ENCODE measurements at regions not wholly inside any gene's neighbourhood (a gene's known extent, or its start where the extent isn't known, plus 50 kb on each side); places are given as distances from the start of the nearest gene placed in this dataset.

GRCh38 chr1:110816945-110817344, 56.0 kb upstream of the CD53 start:
- Mint-ChIP-seq H3K4me3 (no peak overlapping the region), H3K4me1 (no peaks in the 10 kb centered on the region), H3K36me3 (no peaks in the 10 kb centered on the region), H3K9me3 (no peaks in the 10 kb centered on the region), H3K27me3 (ENCODE audit: low read depth in 2 of 2) (peaks cover 30 to 45% of the 10 kb centered on the region in 2 donors), H3K27ac (no peak overlapping the region)
- Histone ChIP-seq H3K4me3 (ENCODE audit: low read length) (no peak overlapping the region), H3K27ac (ENCODE audit: low read length) (no peak overlapping the region), H3K36me3 (ENCODE audit: control insufficient read depth, insufficient read depth, low read length) (no peaks in the 10 kb centered on the region), H3K27me3 (ENCODE audit: control insufficient read depth, insufficient read depth, low read length) (no peaks in the 10 kb centered on the region), H3K9me3 (ENCODE audit: control insufficient read depth, insufficient read depth, low read length) (no peaks in the 10 kb centered on the region), H3K4me1 (ENCODE audit: control insufficient read depth, insufficient read depth, low read length) (no peaks in the 10 kb centered on the region)
- no peak for DNase-seq
- intact Hi-C loops (cut with micrococcal nuclease): no loop called here
- TF ChIP-seq, protein P1, sequence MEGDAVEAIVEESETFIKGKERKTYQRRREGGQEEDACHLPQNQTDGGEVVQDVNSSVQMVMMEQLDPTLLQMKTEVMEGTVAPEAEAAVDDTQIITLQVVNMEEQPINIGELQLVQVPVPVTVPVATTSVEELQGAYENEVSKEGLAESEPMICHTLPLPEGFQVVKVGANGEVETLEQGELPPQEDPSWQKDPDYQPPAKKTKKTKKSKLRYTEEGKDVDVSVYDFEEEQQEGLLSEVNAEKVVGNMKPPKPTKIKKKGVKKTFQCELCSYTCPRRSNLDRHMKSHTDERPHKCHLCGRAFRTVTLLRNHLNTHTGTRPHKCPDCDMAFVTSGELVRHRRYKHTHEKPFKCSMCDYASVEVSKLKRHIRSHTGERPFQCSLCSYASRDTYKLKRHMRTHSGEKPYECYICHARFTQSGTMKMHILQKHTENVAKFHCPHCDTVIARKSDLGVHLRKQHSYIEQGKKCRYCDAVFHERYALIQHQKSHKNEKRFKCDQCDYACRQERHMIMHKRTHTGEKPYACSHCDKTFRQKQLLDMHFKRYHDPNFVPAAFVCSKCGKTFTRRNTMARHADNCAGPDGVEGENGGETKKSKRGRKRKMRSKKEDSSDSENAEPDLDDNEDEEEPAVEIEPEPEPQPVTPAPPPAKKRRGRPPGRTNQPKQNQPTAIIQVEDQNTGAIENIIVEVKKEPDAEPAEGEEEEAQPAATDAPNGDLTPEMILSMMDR (IDR thresholded peaks at IDR 0.05): no peak
- WGBS (ENCODE audit: insufficient coverage): 92% methylated on average over 3 of the region's 3 CpGs
- no peak for ATAC-seq

- H3K4me1 ChIP-seq (ENCODE audit: control insufficient read depth, insufficient read depth, low read length): no peaks in the 10 kb centered on the region
- Mint-ChIP-seq H3K36me3 (no peaks in the 10 kb centered on the region), H3K27ac (no peak overlapping the region), H3K4me3 (no peak overlapping the region), H3K9me3 (peaks cover 0 to 3% of the 10 kb centered on the region in 2 donors), H3K27me3 (ENCODE audit: low read depth in 2 of 2) (peaks cover 25 to 52% of the 10 kb centered on the region in 2 donors), H3K4me1 (no peaks in the 10 kb centered on the region)
- H3K36me3 ChIP-seq (ENCODE audit: control insufficient read depth, insufficient read depth, low read length): no peaks in the 10 kb centered on the region
- DNase-seq (no peak), ATAC-seq (no peak)
- H3K4me3 ChIP-seq (ENCODE audit: low read length): no peak overlapping the region
- H3K27ac ChIP-seq (ENCODE audit: low read length): no peak overlapping the region
- no peaks in the 10 kb centered on the region for H3K9me3 ChIP-seq (ENCODE audit: control insufficient read depth, insufficient read depth, low read length)
- 17% methylated on average over 1 of the region's 1 CpG for WGBS (ENCODE audit: insufficient coverage)
- TF ChIP-seq, protein P1 (IDR thresholded peaks at IDR 0.05): no peak
- intact Hi-C loops (cut with micrococcal nuclease): no loop called here
- H3K27me3 ChIP-seq (ENCODE audit: control insufficient read depth, insufficient read depth, low read length): no peaks in the 10 kb centered on the region
Measured at GRCh38 chr1:110811529-110811928, 61.4 kb upstream of the CD53 start.

DNA sequence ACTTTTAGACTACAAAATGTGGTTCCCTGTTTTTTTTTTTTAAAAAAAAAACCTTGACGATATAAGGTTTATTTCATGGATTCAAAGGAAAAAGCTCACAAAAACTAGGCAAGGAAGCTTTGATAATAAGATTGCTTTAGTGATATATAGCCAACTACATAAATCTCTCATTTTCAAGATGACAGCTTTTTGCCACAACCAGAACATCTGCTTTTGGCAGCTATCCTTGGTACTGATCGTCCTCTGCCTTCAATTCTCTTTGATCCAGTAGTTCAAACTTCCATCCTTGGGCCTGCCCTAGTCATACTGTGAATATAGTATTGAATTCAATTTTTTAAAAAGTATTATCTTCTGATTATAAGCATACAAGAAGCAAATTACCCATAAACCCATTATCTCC, 72.9 kb upstream of the CD53 start:
- Mint-ChIP-seq H3K27me3 (ENCODE audit: low read depth in 2 of 2) (peaks cover 8 to 11% of the 10 kb centered on the region in 2 donors), H3K27ac (no peak overlapping the region), H3K4me3 (no peak overlapping the region), H3K36me3 (no peaks in the 10 kb centered on the region), H3K4me1 (no peaks in the 10 kb centered on the region), H3K9me3 (peaks cover 0 to 2% of the 10 kb centered on the region in 2 donors)
- Histone ChIP-seq H3K4me1 (ENCODE audit: control insufficient read depth, insufficient read depth, low read length) (no peaks in the 10 kb centered on the region), H3K4me3 (ENCODE audit: low read length) (no peak overlapping the region), H3K9me3 (ENCODE audit: control insufficient read depth, insufficient read depth, low read length) (no peaks in the 10 kb centered on the region), H3K36me3 (ENCODE audit: control insufficient read depth, insufficient read depth, low read length) (no peaks in the 10 kb centered on the region), H3K27me3 (ENCODE audit: control insufficient read depth, insufficient read depth, low read length) (no peaks in the 10 kb centered on the region), H3K27ac (ENCODE audit: low read length) (no peak overlapping the region)
- ATAC-seq (no peak), DNase-seq (no peak)
- intact Hi-C loops (cut with micrococcal nuclease): no loop called here
- TF ChIP-seq, protein P1 (IDR thresholded peaks at IDR 0.05): no peak
- 57% methylated on average over 1 of the region's 2 CpGs for WGBS (ENCODE audit: insufficient coverage)

GRCh38 chr1:110798691-110799256, 74.2 kb upstream of the CD53 start:
- H3K4me1 Mint-ChIP-seq: no peaks in the 10 kb centered on the region

More at GRCh38 chr1:110798691-110799256, 74.2 kb upstream of the CD53 start:
- H3K4me1 ChIP-seq (ENCODE audit: control insufficient read depth, insufficient read depth, low read length): no peaks in the 10 kb centered on the region
- H3K36me3 ChIP-seq (ENCODE audit: control insufficient read depth, insufficient read depth, low read length): no peaks in the 10 kb centered on the region
- Mint-ChIP-seq H3K27me3 (ENCODE audit: low read depth in 2 of 2) (peaks cover 2 to 8% of the 10 kb centered on the region in 2 donors), H3K9me3 (peaks cover 0 to 2% of the 10 kb centered on the region in 2 donors), H3K27ac (no peak overlapping the region), H3K4me3 (no peak overlapping the region), H3K36me3 (no peaks in the 10 kb centered on the region)
- H3K4me3 ChIP-seq (ENCODE audit: low read length): no peak overlapping the region
- TF ChIP-seq, protein P1 (IDR thresholded peaks at IDR 0.05): no peak
- no peak overlapping the region for H3K27ac ChIP-seq (ENCODE audit: low read length)
- no peak for ATAC-seq
- no peaks in the 10 kb centered on the region for H3K9me3 ChIP-seq (ENCODE audit: control insufficient read depth, insufficient read depth, low read length)
- no peaks in the 10 kb centered on the region for H3K27me3 ChIP-seq (ENCODE audit: control insufficient read depth, insufficient read depth, low read length)
- intact Hi-C loops (cut with micrococcal nuclease): no loop called here
- WGBS (ENCODE audit: insufficient coverage): 43% methylated on average over 2 of the region's 3 CpGs
- no peak for DNase-seq
